A549 (cell line): ENCODE measurements at regions not wholly inside any gene's neighbourhood (a gene's known extent, or its start where the extent isn't known, plus 50 kb on each side); places are given as distances from the start of the nearest gene placed in this dataset.
"Not testable (repeated sequence)": the region's sequence is repeated elsewhere in the genome, so short reads cannot be mapped to it uniquely, and the experiment has no call there.

Source experiments
- ATAC-seq, 2 experiments: fragments of 200-7000 bp in 1 of 2; fragments of >200 bp in 1 of 2; cut with Nextera tagmentation in 1 of 2; cut with Tn5 transposase in 1 of 2; 3 replicates each; pipeline versions ENCODE4 v1.8.0 to v1.9.1; 2018 to 2020; ENCODE audit warnings: mild to moderate bottlenecking in 1 of 2, moderate library complexity in 1 of 2
- CTCF ChIA-PET: fragments of 300-600 bp; sonication (Branson Sonifier 250); formaldehyde crosslinking; extraction: SDS; loops from one replicate; lab custom pipeline; 2021; ENCODE audit warnings: antibody characterized with exemption, inconsistent platforms; lab: Yijun Ruan, JAX
- POLR2A ChIA-PET: fragments of 350-600 bp; formaldehyde crosslinking; extraction: SDS; loops from one replicate; lab custom pipeline; 2021; ENCODE audit warnings: antibody characterized with exemption, inconsistent platforms; lab: Yijun Ruan, JAX
- DNase-seq, 2 experiments: peaks; one replicate each; pipeline versions ENCODE4 v3.0.0 to v3.0.0-alpha.2; 2011 to 2016; ENCODE audit warnings: low read depth in 1 of 2, low spot score in 1 of 2
- FAIRE-seq: peaks from 2 replicates; lab custom pipeline; 2011; peaks lifted over from hg19 to GRCh38; lab: Jason Lieb, UNC
- H3K27ac ChIP-seq, 2 experiments: fragments of >200 bp; sonication (Bioruptor Twin); formaldehyde crosslinking; 3 replicates each; pipeline ENCODE4 v1.5.1; 2016 to 2017
- H3K4me1 ChIP-seq: fragments of >200 bp; sonication (Bioruptor Twin); formaldehyde crosslinking; 3 replicates; pipeline ENCODE4 v1.6.1; 2016
- H3K4me2 ChIP-seq: fragments of >200 bp; sonication (Bioruptor Twin); formaldehyde crosslinking; 3 replicates; pipeline ENCODE4 v1.6.1; 2016
- H3K4me3 ChIP-seq: fragments of >200 bp; sonication (Bioruptor Twin); formaldehyde crosslinking; 3 replicates; pipeline ENCODE4 v1.5.1; 2016
- H3K9me3 ChIP-seq: fragments of >200 bp; sonication (Bioruptor Twin); formaldehyde crosslinking; 3 replicates; pipeline ENCODE4 v1.6.1; 2016
- ATOH8 ChIP-seq: fragments of 250-450 bp; sonication (Bioruptor Pico); IDR thresholded peaks from 2 replicates; pipeline ENCODE4 v1.5.0; 2020; ENCODE audit warnings: low read depth, mild to moderate bottlenecking, moderate library complexity
- CBX8 ChIP-seq: fragments of 200-600 bp; sonication (generic); IDR thresholded peaks from 2 replicates; pipeline ENCODE4 v1.6.1; 2016
- CHD4 ChIP-seq: fragments of 200-600 bp; sonication (generic); IDR thresholded peaks from 2 replicates; pipeline ENCODE4 v1.6.1; 2016; ENCODE audit warnings: antibody characterized with exemption, mild to moderate bottlenecking, borderline replicate concordance
- CTCF ChIP-seq: fragments of >200 bp; sonication (Bioruptor Twin); formaldehyde crosslinking; IDR thresholded peaks from 3 replicates; pipeline ENCODE4 v1.5.1; 2016
- E2F6 ChIP-seq: IDR thresholded peaks from 2 replicates; pipeline ENCODE4 v1.6.1; 2012; ENCODE audit warnings: low read depth, borderline replicate concordance
- GATA3 ChIP-seq: IDR thresholded peaks from 2 replicates; pipeline ENCODE4 v1.6.1; 2012; ENCODE audit warnings: borderline replicate concordance
- HES2 ChIP-seq: fragments of >200 bp; sonication (Bioruptor Twin); formaldehyde crosslinking; IDR thresholded peaks from 2 replicates; pipeline ENCODE4 v1.6.1; 2016
- HMGXB4 ChIP-seq: fragments of 250-450 bp; sonication (Bioruptor Pico); IDR thresholded peaks from 2 replicates; pipeline ENCODE4 v1.5.0; 2021; ENCODE audit warnings: mild to moderate bottlenecking, moderate library complexity, borderline replicate concordance
- HOXA7 ChIP-seq: fragments of 250-450 bp; sonication (Bioruptor Pico); IDR thresholded peaks from 2 replicates; pipeline ENCODE4 v1.5.0; 2020; ENCODE audit warnings: mild to moderate bottlenecking, moderate library complexity
- HOXB5 ChIP-seq: fragments of 250-450 bp; sonication (Bioruptor Pico); IDR thresholded peaks from 2 replicates; pipeline ENCODE4 v1.5.0; 2020; ENCODE audit warnings: mild to moderate bottlenecking, moderate library complexity
- KDM5A ChIP-seq: fragments of 200-600 bp; sonication (generic); IDR thresholded peaks from 2 replicates; pipeline ENCODE4 v1.6.1; 2016; ENCODE audit warnings: antibody characterized with exemption, mild to moderate bottlenecking
- MAX ChIP-seq: IDR thresholded peaks from 2 replicates; pipeline ENCODE4 v1.6.1; 2012
- MAZ ChIP-seq: fragments of 150-350 bp; IDR thresholded peaks from 2 replicates; pipeline ENCODE4 v1.6.1; 2014; ENCODE audit warnings: antibody characterized with exemption, low read depth, low read length, borderline replicate concordance
- PHF8 ChIP-seq: fragments of 200-600 bp; sonication (generic); IDR thresholded peaks from 2 replicates; pipeline ENCODE4 v1.6.1; 2016; ENCODE audit warnings: low read depth, mild to moderate bottlenecking, antibody characterized with exemption, moderate library complexity, borderline replicate concordance
- POLR2AphosphoS2 ChIP-seq: conservative IDR thresholded peaks from 2 replicates; pipeline ENCODE4 v1.6.1; 2012; ENCODE audit warnings: low read length, improper control_type of control experiment, inconsistent platforms
- RAD21 ChIP-seq, 2 experiments: fragments of >200 bp in 1 of 2; sonication (Bioruptor Twin) in 1 of 2; formaldehyde crosslinking in 1 of 2; IDR thresholded peaks in 1 of 2; conservative IDR thresholded peaks in 1 of 2; 2 replicates in 1 of 2; 3 replicates in 1 of 2; pipeline ENCODE4 v1.6.1; 2012 to 2018; ENCODE audit warnings: inconsistent platforms in 1 of 2
- RARB ChIP-seq: fragments of 250-450 bp; sonication (Bioruptor Pico); IDR thresholded peaks from 2 replicates; pipeline ENCODE4 v1.8.0; 2021; ENCODE audit warnings: mild to moderate bottlenecking, moderate library complexity
- RCOR1 ChIP-seq: fragments of 150-350 bp; IDR thresholded peaks from 2 replicates; pipeline ENCODE4 v1.6.1; 2014; ENCODE audit warnings: antibody characterized with exemption, low read length, low read depth
- RNF2 ChIP-seq: fragments of 200-600 bp; sonication (generic); IDR thresholded peaks from 2 replicates; pipeline ENCODE4 v1.6.1; 2016; ENCODE audit warnings: low read depth, mild to moderate bottlenecking, antibody characterized with exemption, moderate library complexity, borderline replicate concordance
- SMC3 ChIP-seq: fragments of >200 bp; sonication (Bioruptor Twin); formaldehyde crosslinking; IDR thresholded peaks from 3 replicates; pipeline ENCODE4 v1.6.1; 2018; ENCODE audit warnings: inconsistent platforms
- USF2 ChIP-seq: fragments of 450-650 bp; IDR thresholded peaks from 2 replicates; pipeline ENCODE4 v1.6.1; 2014; ENCODE audit warnings: antibody characterized with exemption
- ZC3H11A ChIP-seq: fragments of 450-650 bp; IDR thresholded peaks from 2 replicates; pipeline ENCODE4 v1.6.1; 2014; ENCODE audit warnings: antibody characterized with exemption, mild to moderate bottlenecking
- ZNF302 ChIP-seq: fragments of 250-450 bp; sonication (Bioruptor Pico); IDR thresholded peaks from 2 replicates; pipeline ENCODE4 v1.9.0; 2021; ENCODE audit warnings: inconsistent platforms, mild to moderate bottlenecking, moderate library complexity
- WGBS: methylation state at CpG from one replicate; pipeline ENCODE4 v1.1.6; 2017; ENCODE audit errors: missing lambda C conversion rate; 5-methylcytosine and 5-hydroxymethylcytosine counted together

- Histone ChIP-seq H3K4me1 (no peaks in the 10 kb centered on the region), H3K27ac (no peak overlapping the region), H3K4me3 (no peak overlapping the region), H3K4me2 (no peak overlapping the region), H3K9me3 (peaks cover 12% of the 10 kb centered on the region; the same call in 1 of the 3 replicates)
- DNase-seq (no peak), ATAC-seq (no peak), FAIRE-seq (no peak)
- ChIA-PET POLR2A (no interaction called here), CTCF (no interaction called here)
- no peak for TF ChIP-seq MAZ
- TF ChIP-seq GATA3: no peak
- no peak for TF ChIP-seq RCOR1
- no peak for TF ChIP-seq RNF2
- no peak for TF ChIP-seq PHF8
- no peak for TF ChIP-seq KDM5A
- no peak for TF ChIP-seq RARB
- 3% methylated on average over 2 of the region's 2 CpGs for WGBS
Measured at GRCh38 chr2:77664491-77664890, 142.3 kb upstream of the LRRTM4 start.

GRCh38 chr2:77666251-77666980 lies 144.2 kb upstream of the LRRTM4 start:
- Histone ChIP-seq H3K4me3 (no peak overlapping the region), H3K4me2 (no peak overlapping the region), H3K27ac (no peak overlapping the region), H3K4me1 (no peaks in the 10 kb centered on the region), H3K9me3 (peaks cover 8% of the 10 kb centered on the region; the same call in 1 of the 3 replicates)
- no peak for FAIRE-seq
- no peak for ATAC-seq
- ChIA-PET CTCF (no interaction called here), POLR2A (interaction anchor here (0.6 kb wide), 1 partner anchor 649 kb away, joined by 5 read pairs; no protein-coding TSS in a partner anchor)
- TF ChIP-seq ZC3H11A (no peak), MAZ (no peak), USF2 (no peak), HES2 (no peak), HOXB5 (CRISPR knock-in tag) (no peak), E2F6 (no peak), CTCF (no peak), RAD21 (conservative IDR thresholded peaks at IDR 0.05 in 1 of 2, IDR thresholded peaks at IDR 0.05 in 1 of 2) (no peak), CHD4 (no peak), RNF2 (no peak), KDM5A (no peak), HMGXB4 (no peak), MAX (no peak), ATOH8 (CRISPR knock-in tag) (no peak), POLR2AphosphoS2 (no peak), ZNF302 (CRISPR knock-in tag) (no peak), CBX8 (no peak), HOXA7 (CRISPR knock-in tag) (no peak), SMC3 (no peak)
- 2% methylated on average over 7 of the region's 7 CpGs for WGBS
- DNase-seq: no peak

GRCh38 chr2:77684543-77685319 lies 162.6 kb upstream of the LRRTM4 start:
- DNase-seq, H3K27ac ChIP-seq, CTCF ChIA-PET, ATAC-seq, POLR2A ChIA-PET, H3K9me3 ChIP-seq, H3K4me2 ChIP-seq, H3K4me1 ChIP-seq, H3K4me3 ChIP-seq, FAIRE-seq: not testable (repeated sequence)
- WGBS: 17% methylated on average over 6 of the region's 6 CpGs
